ENCODE measurements at regions not wholly inside any gene's neighbourhood (a gene's known extent, or its start where the extent isn't known, plus 50 kb on each side); places are given as distances from the start of the nearest gene placed in this dataset.

- Mint-ChIP-seq H3K4me1 (no peaks in the 10 kb centered on the region), H3K9me3 (no peaks in the 10 kb centered on the region), H3K27me3 (peaks cover 6% of the 10 kb centered on the region), H3K4me3 (no peak overlapping the region), H3K27ac (no peak overlapping the region)
- ATAC-seq (no peak), DNase-seq (no peak)
These were observed 55.9 kb upstream of the ABCB7 start for GRCh38 chrX:75211976-75212375.

- ATAC-seq = no peak
- Mint-ChIP-seq H3K27me3 (peaks cover 6% of the 10 kb centered on the region), H3K27ac (peak overlapping the region in 1 of 2 donors; percentile 42)
These were observed 54.5 kb upstream of the ABCB7 start for GRCh38 chrX:75210602-75211001.

More at GRCh38 chrX:75210602-75211001, 54.5 kb upstream of the ABCB7 start:
- Mint-ChIP-seq H3K4me3 (no peak overlapping the region), H3K4me1 (no peaks in the 10 kb centered on the region), H3K9me3 (no peaks in the 10 kb centered on the region)
- DNase-seq = no peak

All from stimulated activated naive CD8-positive, alpha-beta T cell treated with anti-CD3 and anti-CD28 coated beads, Interleukin-15, amount 100 ng/mL, for 72 hours (primary cell).